ENCODE measurements at regions not wholly inside any gene's neighbourhood (a gene's known extent, or its start where the extent isn't known, plus 50 kb on each side); places are given as distances from the start of the nearest gene placed in this dataset.

DNA sequence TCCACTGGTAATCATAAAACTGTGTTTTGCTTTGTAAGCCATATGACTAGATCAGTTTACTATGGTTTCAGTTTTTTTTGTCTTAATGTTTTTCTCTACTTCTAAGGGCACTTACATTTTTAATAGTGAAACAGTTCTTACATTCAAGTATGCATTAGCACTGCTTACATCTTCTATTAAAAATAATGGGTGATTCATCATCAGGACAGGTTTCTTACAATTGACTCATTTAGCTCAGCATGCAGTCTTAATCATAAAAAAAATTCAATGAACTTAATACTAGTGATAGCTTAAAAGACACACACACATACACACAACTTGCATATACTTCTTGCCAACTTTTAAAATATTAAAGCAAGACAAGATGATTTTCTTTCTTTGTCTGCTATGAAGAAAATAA is 845.7 kb upstream of the USP15 start:
- CTCF ChIA-PET: interaction anchor here (0.7 kb wide), 1 partner anchor 109 kb away, joined by 3 read pairs; no protein-coding TSS in a partner anchor
- no peaks in the 10 kb centered on the region for H3K36me3 Mint-ChIP-seq (ENCODE audit: insufficient read depth, unreplicated experiment)
- H3K9me3 Mint-ChIP-seq (ENCODE audit: unreplicated experiment): no peaks in the 10 kb centered on the region
- H3K4me3 Mint-ChIP-seq (ENCODE audit: unreplicated experiment): no peak overlapping the region
- DNase-seq (ENCODE audit: unreplicated experiment): no peak
- no peaks in the 10 kb centered on the region for H3K4me1 Mint-ChIP-seq (ENCODE audit: insufficient read depth, unreplicated experiment)
- POLR2A ChIA-PET: no interaction called here
- H3K27me3 Mint-ChIP-seq (ENCODE audit: insufficient read depth, unreplicated experiment): no peaks in the 10 kb centered on the region
- intact Hi-C loops (cut with micrococcal nuclease): no loop called here
- H3K27ac Mint-ChIP-seq (ENCODE audit: low read depth, unreplicated experiment): no peak overlapping the region
- BruUV-seq (replicated peaks): no TSS peak
- TF ChIP-seq, protein P1, sequence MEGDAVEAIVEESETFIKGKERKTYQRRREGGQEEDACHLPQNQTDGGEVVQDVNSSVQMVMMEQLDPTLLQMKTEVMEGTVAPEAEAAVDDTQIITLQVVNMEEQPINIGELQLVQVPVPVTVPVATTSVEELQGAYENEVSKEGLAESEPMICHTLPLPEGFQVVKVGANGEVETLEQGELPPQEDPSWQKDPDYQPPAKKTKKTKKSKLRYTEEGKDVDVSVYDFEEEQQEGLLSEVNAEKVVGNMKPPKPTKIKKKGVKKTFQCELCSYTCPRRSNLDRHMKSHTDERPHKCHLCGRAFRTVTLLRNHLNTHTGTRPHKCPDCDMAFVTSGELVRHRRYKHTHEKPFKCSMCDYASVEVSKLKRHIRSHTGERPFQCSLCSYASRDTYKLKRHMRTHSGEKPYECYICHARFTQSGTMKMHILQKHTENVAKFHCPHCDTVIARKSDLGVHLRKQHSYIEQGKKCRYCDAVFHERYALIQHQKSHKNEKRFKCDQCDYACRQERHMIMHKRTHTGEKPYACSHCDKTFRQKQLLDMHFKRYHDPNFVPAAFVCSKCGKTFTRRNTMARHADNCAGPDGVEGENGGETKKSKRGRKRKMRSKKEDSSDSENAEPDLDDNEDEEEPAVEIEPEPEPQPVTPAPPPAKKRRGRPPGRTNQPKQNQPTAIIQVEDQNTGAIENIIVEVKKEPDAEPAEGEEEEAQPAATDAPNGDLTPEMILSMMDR (IDR thresholded peaks at IDR 0.05; ENCODE audit: unreplicated experiment): no peak

DNA sequence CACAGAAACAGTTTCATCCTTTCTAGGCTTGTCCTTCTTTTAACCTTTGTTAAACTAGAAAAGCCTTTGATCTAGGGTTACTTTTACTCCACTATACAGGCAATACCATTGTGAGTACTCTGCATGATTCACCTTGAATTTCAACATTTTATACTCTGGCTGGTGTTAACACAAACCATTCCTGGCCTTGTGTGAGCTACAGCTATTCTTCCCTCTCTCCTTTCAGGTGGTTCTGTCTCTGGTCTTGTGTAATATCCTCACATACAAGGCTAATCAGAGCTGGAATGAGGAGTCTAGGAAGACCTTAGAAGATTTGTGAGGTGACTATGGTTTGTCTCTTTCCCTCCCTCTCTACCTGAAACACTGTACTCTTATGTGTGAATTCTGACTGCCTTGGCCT is 837.4 kb upstream of the USP15 start:
- DNase-seq (ENCODE audit: unreplicated experiment): peak; percentile 35
- intact Hi-C loops (cut with micrococcal nuclease): no loop called here
- CTCF ChIA-PET: interaction anchor here (0.6 kb wide), 2 partner anchors 36 to 700 kb away, joined by 3 read pairs; no protein-coding TSS in a partner anchor
- Mint-ChIP-seq H3K4me3 (ENCODE audit: unreplicated experiment) (no peak overlapping the region), H3K36me3 (ENCODE audit: insufficient read depth, unreplicated experiment) (no peaks in the 10 kb centered on the region), H3K9me3 (ENCODE audit: unreplicated experiment) (no peaks in the 10 kb centered on the region), H3K27ac (ENCODE audit: low read depth, unreplicated experiment) (no peak overlapping the region), H3K4me1 (ENCODE audit: insufficient read depth, unreplicated experiment) (no peaks in the 10 kb centered on the region), H3K27me3 (ENCODE audit: insufficient read depth, unreplicated experiment) (no peaks in the 10 kb centered on the region)
- POLR2A ChIA-PET: no interaction called here
- BruUV-seq (replicated peaks): no TSS peak
- TF ChIP-seq, protein P1 (IDR thresholded peaks at IDR 0.05; ENCODE audit: unreplicated experiment): no peak

DNA sequence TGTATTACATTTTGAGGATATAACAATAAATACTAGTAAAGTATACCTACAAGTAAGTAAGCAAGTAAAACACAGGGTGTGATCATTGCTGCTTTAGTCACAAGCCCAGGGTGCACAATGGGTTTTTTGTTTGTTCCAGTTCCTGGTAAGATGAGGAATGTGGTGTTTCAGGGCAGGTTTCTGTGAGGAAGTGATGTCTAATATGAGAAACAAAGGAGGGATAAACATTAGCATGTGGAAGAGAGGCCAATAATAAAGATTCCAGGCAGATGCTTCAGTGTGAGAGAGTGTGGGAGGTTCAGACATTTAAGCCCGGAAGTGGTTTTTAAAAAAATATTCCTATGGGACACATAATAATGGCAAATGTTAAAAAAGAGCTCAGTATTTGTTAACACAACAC is 808.1 kb upstream of the USP15 start:
- BruUV-seq (replicated peaks): no TSS peak
- DNase-seq (ENCODE audit: unreplicated experiment): no peak
- CTCF ChIA-PET: no interaction called here
- TF ChIP-seq, protein P1 (IDR thresholded peaks at IDR 0.05; ENCODE audit: unreplicated experiment): no peak
- Mint-ChIP-seq H3K27ac (ENCODE audit: low read depth, unreplicated experiment) (no peak overlapping the region), H3K9me3 (ENCODE audit: unreplicated experiment) (no peaks in the 10 kb centered on the region), H3K36me3 (ENCODE audit: insufficient read depth, unreplicated experiment) (no peaks in the 10 kb centered on the region), H3K4me1 (ENCODE audit: insufficient read depth, unreplicated experiment) (no peaks in the 10 kb centered on the region), H3K4me3 (ENCODE audit: unreplicated experiment) (no peak overlapping the region), H3K27me3 (ENCODE audit: insufficient read depth, unreplicated experiment) (no peaks in the 10 kb centered on the region)
- POLR2A ChIA-PET: no interaction called here
- intact Hi-C loops (cut with micrococcal nuclease): no loop called here

DNA sequence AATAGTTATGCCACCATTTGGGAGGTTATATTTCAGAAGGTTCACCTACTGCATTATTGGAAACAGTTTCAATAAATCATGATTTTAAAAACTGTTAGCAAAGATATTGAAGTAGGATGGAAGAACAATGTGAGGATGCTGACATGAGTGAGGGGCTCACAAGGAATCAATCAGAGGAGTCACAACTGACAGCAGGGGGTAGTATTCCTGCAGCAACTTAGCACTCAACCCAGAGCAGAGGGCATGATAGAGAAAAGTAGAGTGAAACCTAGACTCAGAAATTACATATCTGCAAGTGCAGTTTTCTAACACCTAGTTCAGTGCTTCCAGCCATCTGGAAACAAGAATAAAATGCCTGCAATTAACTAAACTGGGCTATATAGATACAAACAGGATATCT is 772.5 kb upstream of the USP15 start:
- DNase-seq (ENCODE audit: unreplicated experiment): no peak
- Mint-ChIP-seq H3K36me3 (ENCODE audit: insufficient read depth, unreplicated experiment) (peaks cover 7% of the 10 kb centered on the region), H3K27me3 (ENCODE audit: insufficient read depth, unreplicated experiment) (no peaks in the 10 kb centered on the region), H3K9me3 (ENCODE audit: unreplicated experiment) (no peaks in the 10 kb centered on the region), H3K4me3 (ENCODE audit: unreplicated experiment) (no peak overlapping the region), H3K4me1 (ENCODE audit: insufficient read depth, unreplicated experiment) (peaks cover 8% of the 10 kb centered on the region), H3K27ac (ENCODE audit: low read depth, unreplicated experiment) (no peak overlapping the region)
- TF ChIP-seq, protein P1 (IDR thresholded peaks at IDR 0.05; ENCODE audit: unreplicated experiment): no peak
- BruUV-seq (replicated peaks): no TSS peak
- ChIA-PET POLR2A (no interaction called here), CTCF (no interaction called here)
- intact Hi-C loops (cut with micrococcal nuclease): no loop called here

Measured in MCF 10A (cell line).